Stomach (tissue), 8 donors: ENCODE measurements at regions not wholly inside any gene's neighbourhood (a gene's known extent, or its start where the extent isn't known, plus 50 kb on each side); places are given as distances from the start of the nearest gene placed in this dataset.

Experiments used
- DNase-seq, 2 donors: peaks; one replicate each; pipeline versions ENCODE4 v3.0.0 to v3.0.0-alpha.2; 2013 to 2019
- H3K27ac ChIP-seq, 5 donors: fragments of 200-600 bp in 4 of 5; sonication (generic) in 4 of 5; one replicate each; pipeline ENCODE4 v1.5.1; 2013 to 2019; ENCODE audit warnings: mild to moderate bottlenecking in 1 of 5, moderate library complexity in 1 of 5
- H3K27me3 ChIP-seq, 3 donors: fragments of 200-600 bp; sonication (generic); one replicate each; pipeline ENCODE4 v1.5.1; 2017 to 2019; ENCODE audit warnings: mixed run types in 1 of 3
- H3K36me3 ChIP-seq, 4 donors: fragments of 200-600 bp; sonication (generic); 1 replicate in 3 of 4; 2 replicates in 1 of 4; pipeline ENCODE4 v1.5.1; 2016 to 2019
- H3K4me1 ChIP-seq, 4 donors: fragments of 200-600 bp; sonication (generic); one replicate each; pipeline ENCODE4 v1.5.1; 2016 to 2019
- H3K4me3 ChIP-seq, 4 donors: fragments of 200-600 bp; sonication (generic) in 3 of 4; one replicate each; pipeline ENCODE4 v1.5.1; 2016 to 2019; ENCODE audit warnings: mild to moderate bottlenecking in 1 of 4
- H3K9me3 ChIP-seq, 4 donors: fragments of 200-600 bp; sonication (generic); one replicate each; pipeline ENCODE4 v1.5.1; 2016 to 2019
- EP300 ChIP-seq: sonication (generic); formaldehyde crosslinking; IDR thresholded peaks from one replicate; pipeline ENCODE4 v1.6.1; 2017; ENCODE audit warnings: antibody characterized with exemption
- POLR2A ChIP-seq, 4 donors: fragments of 450-650 bp; IDR thresholded peaks; one replicate each; pipeline ENCODE4 v1.6.1; 2016; ENCODE audit warnings: antibody characterized with exemption in 4 of 4, control low read depth in 2 of 4, mild to moderate bottlenecking in 1 of 4, moderate library complexity in 1 of 4
- POLR2AphosphoS5 ChIP-seq, 3 donors: sonication (generic); formaldehyde crosslinking; IDR thresholded peaks; one replicate each; pipeline ENCODE4 v1.6.1; 2016; ENCODE audit warnings: antibody characterized with exemption in 3 of 3
- WGBS, 5 donors: extraction: QIAGEN DNeasy Blood & Tissue Kit in 3 of 5; methylation state at CpG; one replicate each; pipeline versions ENCODE4 v1.1.5 to v1.1.7; 2013 to 2018; 5-methylcytosine and 5-hydroxymethylcytosine counted together
- intact Hi-C: fragments of 100-400 bp; cut with DNase I; formaldehyde crosslinking; loops from one replicate; pipeline ENCODE4 v1.15.1; 2023; ENCODE audit warnings: low total_unique reads
- TF ChIP-seq, protein P1 (sequence below), 7 experiments: fragments of 450-650 bp in 4 of 7; fragments of 200-600 bp in 3 of 7; sonication (generic) in 3 of 7; IDR thresholded peaks; one replicate each; pipeline ENCODE4 v1.5.1; 2016 to 2019; ENCODE audit warnings: antibody characterized with exemption in 7 of 7, control low read depth in 2 of 7, mild to moderate bottlenecking in 1 of 7
- donor health status: healthy with polysubstance abuse.
- donor health status: Bipolar disorder and iron deficiency.
- donor health status: healthy.

DNA sequence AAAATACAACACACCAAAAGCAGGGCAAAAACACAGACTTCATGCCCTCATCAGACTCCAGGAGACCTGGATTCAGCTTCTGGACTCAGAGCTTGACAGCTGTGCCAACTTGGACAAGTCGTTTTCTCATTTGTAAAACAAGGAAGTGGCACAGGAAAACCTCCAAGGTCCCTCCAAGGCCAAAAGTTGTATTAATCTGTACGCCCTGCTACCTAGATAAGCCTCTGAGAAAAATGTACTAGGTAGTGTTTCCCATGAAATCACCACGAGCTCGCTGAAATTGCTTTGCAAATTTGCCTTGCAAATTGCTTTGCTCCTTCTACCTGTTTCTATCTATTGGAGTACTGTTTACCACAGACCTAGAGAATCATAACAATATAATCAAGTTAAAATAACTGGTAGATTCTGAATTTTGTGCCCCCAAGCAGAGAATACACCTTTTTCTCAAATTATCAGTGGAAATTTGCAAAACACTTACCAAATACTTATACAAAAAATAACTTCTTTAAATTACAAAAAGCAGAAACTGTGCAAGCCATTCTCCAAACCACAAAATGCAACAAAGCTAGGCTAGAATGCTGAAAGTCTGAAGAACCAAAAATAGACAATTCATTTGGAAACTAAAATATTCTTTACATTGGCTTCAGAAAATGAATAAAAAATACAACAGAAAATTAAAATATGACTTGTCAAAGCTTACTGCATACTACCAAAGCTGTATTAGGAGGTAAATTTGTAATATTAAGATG, 158.1 kb upstream of the CHST15 start:
- peaks cover 0 to 16% (median 4%) of the 10 kb centered on the region in 4 donors for H3K4me1 ChIP-seq
- TF ChIP-seq, protein P1, sequence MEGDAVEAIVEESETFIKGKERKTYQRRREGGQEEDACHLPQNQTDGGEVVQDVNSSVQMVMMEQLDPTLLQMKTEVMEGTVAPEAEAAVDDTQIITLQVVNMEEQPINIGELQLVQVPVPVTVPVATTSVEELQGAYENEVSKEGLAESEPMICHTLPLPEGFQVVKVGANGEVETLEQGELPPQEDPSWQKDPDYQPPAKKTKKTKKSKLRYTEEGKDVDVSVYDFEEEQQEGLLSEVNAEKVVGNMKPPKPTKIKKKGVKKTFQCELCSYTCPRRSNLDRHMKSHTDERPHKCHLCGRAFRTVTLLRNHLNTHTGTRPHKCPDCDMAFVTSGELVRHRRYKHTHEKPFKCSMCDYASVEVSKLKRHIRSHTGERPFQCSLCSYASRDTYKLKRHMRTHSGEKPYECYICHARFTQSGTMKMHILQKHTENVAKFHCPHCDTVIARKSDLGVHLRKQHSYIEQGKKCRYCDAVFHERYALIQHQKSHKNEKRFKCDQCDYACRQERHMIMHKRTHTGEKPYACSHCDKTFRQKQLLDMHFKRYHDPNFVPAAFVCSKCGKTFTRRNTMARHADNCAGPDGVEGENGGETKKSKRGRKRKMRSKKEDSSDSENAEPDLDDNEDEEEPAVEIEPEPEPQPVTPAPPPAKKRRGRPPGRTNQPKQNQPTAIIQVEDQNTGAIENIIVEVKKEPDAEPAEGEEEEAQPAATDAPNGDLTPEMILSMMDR (IDR thresholded peaks at IDR 0.05), result no peak
- no peak for TF ChIP-seq POLR2A (IDR thresholded peaks at IDR 0.05)
- TF ChIP-seq POLR2AphosphoS5 (IDR thresholded peaks at IDR 0.05), result no peak
- TF ChIP-seq EP300, result no peak
- no peaks in the 10 kb centered on the region for H3K9me3 ChIP-seq
- 13 to 32% (median 21%) methylated on average over 4 of the region's 4 CpGs for WGBS, 5 donors
- peak in 1 of 2 donors; percentile 42 for DNase-seq
- H3K36me3 ChIP-seq, result no peaks in the 10 kb centered on the region
- no peak overlapping the region for H3K4me3 ChIP-seq
- peak overlapping the region in 3 of 5 donors; percentile 0 to 13 (median 12) for H3K27ac ChIP-seq
- H3K27me3 ChIP-seq, result no peaks in the 10 kb centered on the region
- intact Hi-C loops, result no loop called here

DNA sequence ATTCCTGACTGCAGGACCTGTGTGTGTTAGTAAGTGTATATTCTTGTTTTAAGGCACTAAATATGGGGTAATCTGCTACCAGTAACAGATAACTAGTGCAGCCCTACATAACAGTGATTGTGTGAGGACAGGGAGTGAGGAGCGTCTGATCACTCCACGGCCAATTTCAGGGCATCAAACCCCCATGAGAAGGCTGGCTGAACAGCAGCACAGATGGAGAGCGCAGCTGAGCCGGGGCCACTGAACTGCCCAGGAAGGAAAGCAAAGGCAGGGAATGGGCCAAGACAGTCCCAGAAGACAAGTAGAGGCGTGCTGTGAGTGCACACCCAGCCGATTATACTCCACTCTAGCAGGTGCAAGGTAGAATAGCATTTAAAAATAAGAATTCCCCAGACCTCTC, 157.1 kb upstream of the CHST15 start:
- peak in 1 of 2 donors; percentile 15 for DNase-seq
- H3K27ac ChIP-seq, result peak overlapping the region in 1 of 5 donors; percentile 12
- H3K27me3 ChIP-seq, result no peaks in the 10 kb centered on the region
- H3K4me3 ChIP-seq, result no peak overlapping the region
- intact Hi-C loops, result no loop called here
- WGBS, 5 donors, result 77 to 91% (median 87%) methylated on average over 6 of the region's 6 CpGs
- H3K9me3 ChIP-seq, result no peaks in the 10 kb centered on the region
- no peaks in the 10 kb centered on the region for H3K36me3 ChIP-seq
- TF ChIP-seq POLR2A (IDR thresholded peaks at IDR 0.05) (no peak), EP300 (no peak), POLR2AphosphoS5 (IDR thresholded peaks at IDR 0.05) (no peak)
- TF ChIP-seq, protein P1 (IDR thresholded peaks at IDR 0.05), result no peak
- H3K4me1 ChIP-seq, result peaks cover 0 to 16% (median 4%) of the 10 kb centered on the region in 4 donors

DNA sequence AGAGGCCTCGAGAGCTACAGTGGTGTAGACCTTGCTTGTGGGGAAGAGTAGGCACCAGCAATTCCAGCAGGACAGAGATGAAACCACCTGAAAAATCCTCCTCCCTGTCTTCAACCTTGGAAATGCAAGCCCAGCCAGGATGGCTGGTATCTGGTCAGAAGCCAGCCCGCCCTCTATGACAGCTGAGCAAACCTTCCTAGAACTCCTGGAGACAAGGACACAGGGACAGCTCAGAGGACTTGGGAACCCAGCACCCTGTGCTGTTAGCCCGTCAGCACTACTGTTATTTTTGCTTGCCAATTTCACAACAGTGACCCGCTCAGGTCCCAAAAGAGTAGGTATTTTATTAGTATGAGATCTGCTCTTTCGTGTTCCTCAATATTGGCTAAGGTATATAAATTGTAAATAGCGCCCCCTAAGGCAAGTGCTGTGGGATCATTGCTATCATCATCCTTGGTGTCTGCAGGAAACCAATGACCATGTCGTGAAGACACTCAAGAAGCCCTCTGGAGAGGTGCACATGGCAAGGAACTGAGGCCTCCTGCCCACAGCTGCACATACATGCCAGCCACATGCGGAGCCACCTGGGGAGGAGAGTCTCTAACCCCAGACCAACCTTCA, 156.5 kb upstream of the CHST15 start:
- no peak for TF ChIP-seq POLR2AphosphoS5 (IDR thresholded peaks at IDR 0.05)
- Histone ChIP-seq H3K27ac (no peak overlapping the region), H3K4me3 (no peak overlapping the region), H3K36me3 (no peaks in the 10 kb centered on the region), H3K9me3 (no peaks in the 10 kb centered on the region), H3K4me1 (peaks cover 0 to 16% (median 4%) of the 10 kb centered on the region in 4 donors), H3K27me3 (peaks cover 0 to 1% (median 0%) of the 10 kb centered on the region in 3 donors)
- peak in 1 of 2 donors; percentile 18 for DNase-seq
- 77 to 84% (median 81%) methylated on average over 8 of the region's 8 CpGs for WGBS, 5 donors
- intact Hi-C loops, result no loop called here

DNA sequence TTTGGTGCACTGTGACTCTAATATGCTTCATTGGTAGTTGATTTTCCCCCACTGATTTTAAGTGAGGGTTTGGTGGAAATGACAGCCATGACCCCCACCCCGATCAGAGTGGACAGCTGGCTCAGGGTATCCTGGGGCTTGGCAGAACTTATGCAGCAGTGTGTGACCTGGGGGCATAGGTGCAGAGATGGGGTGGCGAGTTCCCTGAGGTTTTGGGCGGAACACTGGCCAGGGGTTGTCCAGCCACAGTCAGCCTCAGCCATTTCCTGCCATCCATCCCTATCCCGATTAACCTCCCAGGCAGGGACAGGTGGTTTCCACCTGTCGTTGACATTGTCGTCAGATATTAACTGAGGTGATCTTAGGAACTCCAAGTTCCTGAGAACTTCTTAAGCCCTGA, 155.8 kb upstream of the CHST15 start:
- intact Hi-C loops, result no loop called here
- peaks cover 0 to 3% (median 0%) of the 10 kb centered on the region in 3 donors for H3K27me3 ChIP-seq
- H3K4me3 ChIP-seq, result no peak overlapping the region
- peaks cover 0 to 16% (median 4%) of the 10 kb centered on the region in 4 donors for H3K4me1 ChIP-seq
- H3K27ac ChIP-seq, result no peak overlapping the region
- DNase-seq, result peak in 1 of 2 donors; percentile 8
- no peaks in the 10 kb centered on the region for H3K9me3 ChIP-seq
- TF ChIP-seq POLR2AphosphoS5 (IDR thresholded peaks at IDR 0.05) (no peak), POLR2A (IDR thresholded peaks at IDR 0.05) (no peak), EP300 (no peak)
- TF ChIP-seq, protein P1 (IDR thresholded peaks at IDR 0.05), result no peak
- no peaks in the 10 kb centered on the region for H3K36me3 ChIP-seq
- WGBS, 5 donors, result 73 to 83% (median 74%) methylated on average over 6 of the region's 6 CpGs
